NCI-H2196 treated with DMSO at 0.1 percent for 48 hours (cell line): ENCODE measurements at regions not wholly inside any gene's neighbourhood (a gene's known extent, or its start where the extent isn't known, plus 50 kb on each side); places are given as distances from the start of the nearest gene placed in this dataset.

Experiments used
- DNase-seq: peaks from one replicate; lab custom pipeline; 2025; ENCODE audit not compliant: unreplicated experiment; lab: John Stamatoyannopoulos, UW

GRCh38 chr13:111448504-111448903, 128.1 kb downstream of the TEX29 start:
- DNase-seq, result no peak

GRCh38 chr13:111449041-111449440, 128.6 kb downstream of the TEX29 start:
- no peak for DNase-seq

GRCh38 chr13:111451402-111451801, 131.0 kb downstream of the TEX29 start:
- no peak for DNase-seq

GRCh38 chr13:111456452-111457230, 136.2 kb downstream of the TEX29 start:
- no peak for DNase-seq

GRCh38 chr13:111458001-111458531, 137.6 kb downstream of the TEX29 start:
- DNase-seq, result no peak

GRCh38 chr13:111458739-111459138, 138.3 kb downstream of the TEX29 start:
- DNase-seq, result no peak

GRCh38 chr13:111459803-111460547, 139.5 kb downstream of the TEX29 start:
- DNase-seq, result no peak

- DNase-seq, result peak; percentile 22
These were observed 140.4 kb downstream of the TEX29 start for GRCh38 chr13:111460548-111461444.

- DNase-seq, result no peak
These were observed 141.2 kb downstream of the TEX29 start for GRCh38 chr13:111461445-111462149.

GRCh38 chr13:111462221-111462764, 141.9 kb downstream of the TEX29 start:
- no peak for DNase-seq

- DNase-seq, result no peak
These were observed 142.5 kb downstream of the TEX29 start for GRCh38 chr13:111462944-111463343.

GRCh38 chr13:111467111-111467890, 146.9 kb downstream of the TEX29 start:
- no peak for DNase-seq

GRCh38 chr13:111468037-111468959, 147.9 kb downstream of the TEX29 start:
- no peak for DNase-seq

- no peak for DNase-seq
These were observed 149.0 kb downstream of the TEX29 start for GRCh38 chr13:111469450-111469849.

- no peak for DNase-seq
These were observed 149.6 kb downstream of the TEX29 start for GRCh38 chr13:111469916-111470506.

- no peak for DNase-seq
These were observed 150.5 kb downstream of the TEX29 start for GRCh38 chr13:111470933-111471332.

GRCh38 chr13:111472083-111472482, 151.6 kb downstream of the TEX29 start:
- no peak for DNase-seq
